HepG2 (cell line): ENCODE measurements at regions not wholly inside any gene's neighbourhood (a gene's known extent, or its start where the extent isn't known, plus 50 kb on each side); places are given as distances from the start of the nearest gene placed in this dataset.

Experiments used
- ATAC-seq: fragments of 200-7000 bp; cut with Tn5 transposase; 3 replicates; pipeline ENCODE4 v1.9.1; 2020; ENCODE audit warnings: mild to moderate bottlenecking, moderate library complexity
- BruUV-seq: library from RNA; stranded (reverse); fragments of 400-500 nt; replicated peaks from 2 replicates; lab custom pipeline; 2021; lab: Mats Ljungman, UMichigan
- CTCF ChIA-PET: fragments of 300-600 bp; formaldehyde crosslinking; extraction: SDS; loops from one replicate; lab custom pipeline; 2021; ENCODE audit warnings: low total read pairs, inconsistent platforms, low intra/inter-chr PET ratio; lab: Yijun Ruan, JAX
- POLR2A ChIA-PET: fragments of 350-600 bp; sonication (Branson Sonifier 250); formaldehyde crosslinking; loops from one replicate; lab custom pipeline; 2020; ENCODE audit warnings: antibody characterized with exemption, inconsistent platforms; lab: Yijun Ruan, JAX
- DNase-seq: peaks from one replicate; pipeline ENCODE4 v3.0.0-alpha.2; 2015; ENCODE audit warnings: low spot score
- FAIRE-seq: peaks from 3 replicates; lab custom pipeline; 2011; peaks lifted over from hg19 to GRCh38; lab: Jason Lieb, UNC
- H2AFZ ChIP-seq: one replicate; pipeline ENCODE4 v1.6.1; 2011; ENCODE audit warnings: low read length, inconsistent platforms
- H3K27ac ChIP-seq: fragments of 300-600 bp; 3 replicates; pipeline ENCODE4 v1.8.0; 2011; ENCODE audit warnings: mixed run types, mild to moderate bottlenecking, mixed read lengths, low read length, inconsistent platforms; ENCODE audit not compliant: insufficient read depth; ENCODE audit errors: extremely low read length
- H3K27me3 ChIP-seq, 2 experiments: fragments of 200-600 bp in 1 of 2; 2 replicates in 1 of 2; 3 replicates in 1 of 2; pipeline versions ENCODE4 v1.6.0 to v1.8.0; 2011; ENCODE audit warnings: low read length in 2 of 2, mild to moderate bottlenecking in 2 of 2, moderate library complexity in 2 of 2, inconsistent platforms in 1 of 2; ENCODE audit not compliant: insufficient read depth in 2 of 2, control insufficient read depth in 1 of 2
- H3K36me3 ChIP-seq, 2 experiments: fragments of 200-600 bp in 1 of 2; replicated peaks in 1 of 2; 2 replicates in 1 of 2; 3 replicates in 1 of 2; pipeline versions ENCODE4 v1.5.1 to v1.8.0; 2011; ENCODE audit warnings: low read length in 2 of 2, inconsistent platforms in 1 of 2; ENCODE audit not compliant: insufficient read depth in 2 of 2, control insufficient read depth in 1 of 2
- H3K4me1 ChIP-seq: 2 replicates; pipeline ENCODE4 v1.5.1; 2012; ENCODE audit warnings: low read length, inconsistent platforms; ENCODE audit not compliant: insufficient read depth
- H3K4me2 ChIP-seq: 2 replicates; pipeline ENCODE4 v1.6.0; 2011; ENCODE audit warnings: low read depth, low read length, inconsistent platforms
- H3K4me3 ChIP-seq, 3 experiments: fragments of 200-600 bp in 1 of 3; sonication (generic), shearing (Covaris generic) in 1 of 3; replicated peaks in 1 of 3; 2 replicates each; pipeline ENCODE4 v1.5.1; 2011 to 2016; ENCODE audit warnings: low read length in 3 of 3, inconsistent platforms in 2 of 3, low read depth in 2 of 3, mild to moderate bottlenecking in 2 of 3, control low read depth in 1 of 3, mixed read lengths in 1 of 3; ENCODE audit not compliant: insufficient read depth in 1 of 3
- H3K79me2 ChIP-seq: one replicate; pipeline ENCODE4 v1.6.1; 2011; ENCODE audit warnings: low read length, inconsistent platforms; ENCODE audit not compliant: insufficient read depth
- H3K9ac ChIP-seq: 2 replicates; pipeline ENCODE4 v1.6.0; 2011; ENCODE audit warnings: mild to moderate bottlenecking, low read depth, low read length, inconsistent platforms; ENCODE audit not compliant: insufficient read depth
- H3K9me3 ChIP-seq: 2 replicates; pipeline ENCODE4 v1.5.1; 2012; ENCODE audit warnings: mild to moderate bottlenecking, low read length
- H4K20me1 ChIP-seq: 2 replicates; pipeline ENCODE4 v1.6.0; 2011; ENCODE audit warnings: inconsistent platforms, mild to moderate bottlenecking, low read length, moderate library complexity; ENCODE audit not compliant: insufficient read depth
- BRCA1 ChIP-seq: sonication (generic); formaldehyde crosslinking; IDR thresholded peaks from 2 replicates; pipeline ENCODE4 v1.4.0; 2020; ENCODE audit warnings: missing genetic modification reagents
- HNF4A ChIP-seq: sonication (generic); formaldehyde crosslinking; IDR thresholded peaks from 2 replicates; pipeline ENCODE4 v1.4.0; 2020; ENCODE audit warnings: missing genetic modification reagents
- HNRNPLL ChIP-seq: fragments of 200-400 bp; formaldehyde crosslinking; IDR thresholded peaks from 2 replicates; pipeline ENCODE4 v1.6.1; 2017; ENCODE audit warnings: mild to moderate bottlenecking, low read depth, low read length; ENCODE audit not compliant: poor library complexity, severe bottlenecking
- KDM5B ChIP-seq: sonication (generic); formaldehyde crosslinking; IDR thresholded peaks from 2 replicates; pipeline ENCODE4 v1.4.0; 2020; ENCODE audit warnings: missing genetic modification reagents, mild to moderate bottlenecking, borderline replicate concordance
- NFAT5 ChIP-seq: sonication (generic); formaldehyde crosslinking; IDR thresholded peaks from 2 replicates; pipeline ENCODE4 v1.4.0; 2020; ENCODE audit warnings: missing genetic modification reagents
- PBX3 ChIP-seq: sonication (generic); formaldehyde crosslinking; IDR thresholded peaks from 2 replicates; pipeline ENCODE4 v1.8.1; 2023; ENCODE audit warnings: missing genetic modification reagents, inconsistent platforms, borderline replicate concordance
- TFE3 ChIP-seq: IDR thresholded peaks from 2 replicates; pipeline ENCODE4 v1.6.1; 2016
- THAP11 ChIP-seq: IDR thresholded peaks from 2 replicates; pipeline ENCODE4 v1.6.1; 2016; ENCODE audit warnings: missing biosample characterization, missing genetic modification reagents
- WGBS: methylation state at CpG from one replicate; pipeline ENCODE4 v1.1.6; 2017; ENCODE audit warnings: low lambda C conversion rate; 5-methylcytosine and 5-hydroxymethylcytosine counted together
- in situ Hi-C: cut with HindIII; loops from 2 replicates; pipeline ENCODE4 v1.10.0; 2017; ENCODE audit warnings: low pct_unique_long_range_greater_than_20kb; ENCODE audit not compliant: extremely low pct_ligation_motif_present
- intact Hi-C: fragments of 100-400 bp; cut with micrococcal nuclease; formaldehyde crosslinking; loops from one replicate; pipeline ENCODE4 v1.10.0; 2022; ENCODE audit not compliant: unreplicated experiment
- TF ChIP-seq, protein P1 (sequence below): sonication (generic); formaldehyde crosslinking; IDR thresholded peaks from 2 replicates; pipeline ENCODE4 v1.5.0; 2020; ENCODE audit warnings: missing genetic modification reagents, mild to moderate bottlenecking, borderline replicate concordance

GRCh38 chr1:219476716-219477115 lies 136.2 kb downstream of the ZC3H11B start (continued):
- TF ChIP-seq BRCA1 (CRISPR knock-in tag): no peak
- TF ChIP-seq PBX3 (CRISPR knock-in tag): no peak
- no peak for TF ChIP-seq THAP11
- TF ChIP-seq, protein P1, sequence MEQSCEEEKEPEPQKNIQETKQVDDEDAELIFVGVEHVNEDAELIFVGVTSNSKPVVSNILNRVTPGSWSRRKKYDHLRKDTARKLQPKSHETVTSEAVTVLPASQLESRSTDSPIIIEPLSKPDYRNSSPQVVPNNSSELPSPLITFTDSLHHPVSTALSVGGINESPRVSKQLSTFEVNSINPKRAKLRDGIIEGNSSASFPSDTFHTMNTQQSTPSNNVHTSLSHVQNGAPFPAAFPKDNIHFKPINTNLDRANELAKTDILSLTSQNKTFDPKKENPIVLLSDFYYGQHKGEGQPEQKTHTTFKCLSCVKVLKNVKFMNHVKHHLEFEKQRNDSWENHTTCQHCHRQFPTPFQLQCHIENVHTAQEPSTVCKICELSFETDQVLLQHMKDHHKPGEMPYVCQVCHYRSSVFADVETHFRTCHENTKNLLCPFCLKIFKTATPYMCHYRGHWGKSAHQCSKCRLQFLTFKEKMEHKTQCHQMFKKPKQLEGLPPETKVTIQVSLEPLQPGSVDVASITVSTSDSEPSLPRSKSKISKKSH (CRISPR knock-in tag): no peak

- no peak for DNase-seq
- no peak for FAIRE-seq
- no peak overlapping the region for H3K9ac ChIP-seq
- no peak overlapping the region for H3K27ac ChIP-seq
- CTCF ChIA-PET: no interaction called here
- WGBS: 0% methylated on average over 2 of the region's 2 CpGs
- BruUV-seq: no TSS peak
- H4K20me1 ChIP-seq: no peaks in the 10 kb centered on the region
- POLR2A ChIA-PET: no interaction called here
- no peaks in the 10 kb centered on the region for H3K4me1 ChIP-seq
- no peak for ATAC-seq
- H3K9me3 ChIP-seq: no peaks in the 10 kb centered on the region
- H3K36me3 ChIP-seq: no peaks in the 10 kb centered on the region
- no peak overlapping the region for H2AFZ ChIP-seq
- H3K4me3 ChIP-seq: no peak overlapping the region
- no peaks in the 10 kb centered on the region for H3K79me2 ChIP-seq
- in situ Hi-C loops: no loop called here
- intact Hi-C loops: no loop called here
- H3K27me3 ChIP-seq: no peaks in the 10 kb centered on the region; a peak in 1 of 5 replicates
- H3K4me2 ChIP-seq: no peak overlapping the region
- TF ChIP-seq TFE3 (CRISPR knock-in tag) (no peak), HNF4A (CRISPR knock-in tag) (no peak), NFAT5 (CRISPR knock-in tag) (no peak), HNRNPLL (no peak), KDM5B (CRISPR knock-in tag) (no peak)
Observed at GRCh38 chr1:219476116-219476515, 136.8 kb downstream of the ZC3H11B start.
